ENCODE measurements at regions not wholly inside any gene's neighbourhood (a gene's known extent, or its start where the extent isn't known, plus 50 kb on each side); places are given as distances from the start of the nearest gene placed in this dataset.

DNA sequence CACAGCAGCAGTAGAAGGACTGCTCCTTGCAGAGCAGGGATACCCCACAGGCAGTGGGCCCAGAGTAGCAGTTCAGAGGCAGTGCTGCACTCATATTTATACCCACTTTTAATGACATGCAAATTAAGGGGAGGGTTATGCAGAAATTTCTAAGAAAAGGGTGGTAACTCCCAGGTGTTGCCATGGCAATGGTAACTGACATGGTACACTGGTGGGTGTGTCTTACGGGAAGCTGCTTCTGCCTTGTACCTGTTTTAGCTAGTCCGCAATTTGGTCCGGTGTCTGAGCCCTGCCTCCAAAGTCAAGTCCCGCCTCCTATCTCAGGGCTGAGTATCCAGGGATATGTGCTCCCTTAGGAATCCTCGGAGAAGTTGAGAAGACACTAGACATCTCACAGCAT, 79.2 kb upstream of the UQCRFS1 start:
- Histone ChIP-seq H3K4me3 (replicated peaks; ENCODE audit: low read depth, low read length) (no peak overlapping the region), H3K36me3 (ENCODE audit: control insufficient read depth, insufficient read depth, low read length) (no peaks in the 10 kb centered on the region), H3K27me3 (replicated peaks; ENCODE audit: control insufficient read depth, insufficient read depth, low read length) (no peaks in the 10 kb centered on the region; the same call in 1 of the 2 replicates)
- TF ChIP-seq, protein P1, sequence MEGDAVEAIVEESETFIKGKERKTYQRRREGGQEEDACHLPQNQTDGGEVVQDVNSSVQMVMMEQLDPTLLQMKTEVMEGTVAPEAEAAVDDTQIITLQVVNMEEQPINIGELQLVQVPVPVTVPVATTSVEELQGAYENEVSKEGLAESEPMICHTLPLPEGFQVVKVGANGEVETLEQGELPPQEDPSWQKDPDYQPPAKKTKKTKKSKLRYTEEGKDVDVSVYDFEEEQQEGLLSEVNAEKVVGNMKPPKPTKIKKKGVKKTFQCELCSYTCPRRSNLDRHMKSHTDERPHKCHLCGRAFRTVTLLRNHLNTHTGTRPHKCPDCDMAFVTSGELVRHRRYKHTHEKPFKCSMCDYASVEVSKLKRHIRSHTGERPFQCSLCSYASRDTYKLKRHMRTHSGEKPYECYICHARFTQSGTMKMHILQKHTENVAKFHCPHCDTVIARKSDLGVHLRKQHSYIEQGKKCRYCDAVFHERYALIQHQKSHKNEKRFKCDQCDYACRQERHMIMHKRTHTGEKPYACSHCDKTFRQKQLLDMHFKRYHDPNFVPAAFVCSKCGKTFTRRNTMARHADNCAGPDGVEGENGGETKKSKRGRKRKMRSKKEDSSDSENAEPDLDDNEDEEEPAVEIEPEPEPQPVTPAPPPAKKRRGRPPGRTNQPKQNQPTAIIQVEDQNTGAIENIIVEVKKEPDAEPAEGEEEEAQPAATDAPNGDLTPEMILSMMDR (IDR thresholded peaks at IDR 0.05; ENCODE audit: insufficient read depth, low read length, poor library complexity, severe bottlenecking), result no peak
- no peak for DNase-seq (ENCODE audit: extremely low read depth, insufficient read length)

DNA sequence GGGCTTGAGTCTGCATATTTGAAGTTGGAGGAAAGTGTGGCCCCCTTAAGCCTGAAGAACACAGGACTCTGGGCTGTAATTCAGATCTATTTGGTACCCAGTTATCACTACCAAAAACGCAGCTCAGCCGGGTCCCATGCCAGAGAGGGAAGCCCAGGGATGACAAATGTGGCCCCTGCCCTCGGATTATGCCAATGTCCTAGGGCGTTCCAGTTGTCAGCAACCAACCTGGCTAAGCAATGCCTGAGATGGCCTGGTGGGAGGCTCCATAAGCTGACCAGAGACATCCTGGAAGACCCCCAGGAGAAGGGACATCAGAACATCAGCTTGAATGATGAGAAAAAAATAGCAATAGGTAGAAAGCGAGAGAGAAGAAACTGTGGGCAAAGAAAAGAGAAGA, 79.6 kb upstream of the UQCRFS1 start:
- TF ChIP-seq, protein P1 (IDR thresholded peaks at IDR 0.05; ENCODE audit: insufficient read depth, low read length, poor library complexity, severe bottlenecking), result no peak

DNA sequence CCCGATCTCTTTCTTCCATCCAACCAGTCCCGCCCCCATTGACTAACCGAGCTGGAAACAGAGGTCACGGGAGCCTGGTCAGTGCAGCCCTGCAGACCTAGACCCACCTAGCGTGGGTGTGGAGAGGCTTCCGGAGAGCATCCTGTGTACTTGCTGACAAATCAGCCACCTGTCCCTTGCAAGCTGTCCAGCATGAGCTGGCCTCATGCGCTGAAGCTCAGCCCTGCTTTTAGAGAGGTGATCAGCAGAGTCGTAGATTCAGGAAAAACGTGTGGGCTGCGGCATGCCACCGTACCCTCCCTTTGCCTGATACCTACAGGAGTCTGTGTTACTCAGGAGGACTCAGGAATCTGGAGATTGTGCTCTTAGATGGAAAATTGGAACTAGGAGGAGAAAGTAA, 80.3 kb upstream of the UQCRFS1 start:
- H3K36me3 ChIP-seq (ENCODE audit: control insufficient read depth, insufficient read depth, low read length), result no peaks in the 10 kb centered on the region
- TF ChIP-seq, protein P1 (IDR thresholded peaks at IDR 0.05; ENCODE audit: insufficient read depth, low read length, poor library complexity, severe bottlenecking), result no peak
- H3K4me3 ChIP-seq (replicated peaks; ENCODE audit: low read depth, low read length), result no peak overlapping the region
- no peaks in the 10 kb centered on the region for H3K27me3 ChIP-seq (replicated peaks; ENCODE audit: control insufficient read depth, insufficient read depth, low read length)
- DNase-seq (ENCODE audit: extremely low read depth, insufficient read length), result no peak

More for the DNA sequence above, 79.6 kb upstream of the UQCRFS1 start:
- no peak for DNase-seq (ENCODE audit: extremely low read depth, insufficient read length)
- H3K4me3 ChIP-seq (replicated peaks; ENCODE audit: low read depth, low read length), result no peak overlapping the region
- H3K36me3 ChIP-seq (ENCODE audit: control insufficient read depth, insufficient read depth, low read length), result no peaks in the 10 kb centered on the region
- no peaks in the 10 kb centered on the region for H3K27me3 ChIP-seq (replicated peaks; ENCODE audit: control insufficient read depth, insufficient read depth, low read length)

DNA sequence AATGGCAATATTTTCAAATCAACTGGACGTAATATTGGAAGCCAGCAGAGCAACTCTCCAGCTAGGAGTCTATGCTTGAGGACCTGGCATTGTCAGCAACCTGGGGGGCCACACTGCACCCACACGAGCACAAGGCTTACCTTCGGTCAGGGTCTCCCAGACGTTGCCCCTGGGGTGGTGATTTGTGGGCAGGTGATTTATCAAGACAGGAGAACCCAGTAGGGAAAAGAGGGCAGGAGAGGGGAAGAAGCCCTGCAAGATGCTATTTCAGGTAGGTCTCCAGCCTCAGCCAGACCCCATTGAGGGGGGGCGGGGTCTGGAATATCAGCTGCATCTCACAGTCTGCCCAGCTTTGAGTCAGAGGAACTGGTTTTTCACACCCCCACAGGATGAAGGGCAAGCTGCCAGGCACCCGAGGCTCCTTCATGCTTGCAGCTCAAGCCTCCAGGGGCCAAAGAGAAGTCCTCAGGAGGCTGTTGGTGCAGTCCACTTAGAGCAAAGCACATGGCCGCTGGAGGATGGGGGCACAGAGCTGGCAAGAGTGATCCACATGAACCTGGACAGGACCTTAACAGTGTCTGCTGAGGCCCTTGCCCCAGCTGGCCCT, 80.9 kb upstream of the UQCRFS1 start:
- H3K36me3 ChIP-seq (ENCODE audit: control insufficient read depth, insufficient read depth, low read length), result no peaks in the 10 kb centered on the region
- TF ChIP-seq, protein P1 (IDR thresholded peaks at IDR 0.05; ENCODE audit: insufficient read depth, low read length, poor library complexity, severe bottlenecking), result no peak
- DNase-seq (ENCODE audit: extremely low read depth, insufficient read length), result no peak
- no peak overlapping the region for H3K4me3 ChIP-seq (replicated peaks; ENCODE audit: low read depth, low read length)
- no peaks in the 10 kb centered on the region for H3K27me3 ChIP-seq (replicated peaks; ENCODE audit: control insufficient read depth, insufficient read depth, low read length)

DNA sequence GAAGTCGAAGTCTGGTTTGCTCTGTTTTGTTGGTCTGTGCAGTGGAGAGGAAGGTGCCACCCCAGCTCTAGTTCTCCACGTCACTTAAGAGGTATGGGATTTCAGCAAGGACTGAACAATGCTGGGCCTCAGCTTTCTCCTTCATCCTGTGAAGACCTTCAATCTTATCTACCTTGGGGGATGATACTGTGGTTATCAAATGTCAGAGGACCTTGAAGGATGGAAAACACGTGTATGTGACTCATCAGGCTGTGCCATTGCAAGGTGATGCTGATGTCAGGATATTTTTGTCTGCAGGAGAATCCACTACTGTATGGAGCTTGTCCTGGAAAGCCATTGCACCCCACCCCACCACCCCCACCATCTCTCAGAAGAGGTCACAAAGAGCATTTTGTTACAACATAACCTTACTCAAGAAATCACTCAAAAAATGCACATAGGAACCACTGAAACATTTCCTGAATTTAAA, 81.4 kb upstream of the UQCRFS1 start:
- TF ChIP-seq, protein P1 (IDR thresholded peaks at IDR 0.05; ENCODE audit: insufficient read depth, low read length, poor library complexity, severe bottlenecking), result no peak
- Histone ChIP-seq H3K4me3 (replicated peaks; ENCODE audit: low read depth, low read length) (no peak overlapping the region), H3K36me3 (ENCODE audit: control insufficient read depth, insufficient read depth, low read length) (no peaks in the 10 kb centered on the region), H3K27me3 (replicated peaks; ENCODE audit: control insufficient read depth, insufficient read depth, low read length) (no peaks in the 10 kb centered on the region)
- DNase-seq (ENCODE audit: extremely low read depth, insufficient read length), result no peak

DNA sequence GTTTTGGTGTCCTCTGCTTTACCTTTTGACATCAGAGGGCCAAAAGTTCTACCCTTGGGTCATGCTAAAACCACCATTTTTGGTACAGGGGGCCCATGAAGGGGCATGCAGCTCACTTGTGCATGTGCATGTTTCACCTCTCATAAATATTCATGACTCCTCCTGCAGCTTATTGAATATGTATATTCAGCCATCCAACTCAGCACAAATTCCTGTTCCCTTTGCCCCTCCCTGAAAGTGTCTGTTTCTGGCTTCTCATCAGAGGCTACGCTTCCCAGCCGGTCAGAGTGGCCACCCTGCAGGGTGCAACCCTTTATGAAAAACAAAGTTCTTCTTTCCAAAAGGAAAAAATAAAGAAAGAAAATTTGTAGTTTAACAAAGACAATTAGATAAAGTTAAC, 82.3 kb upstream of the UQCRFS1 start:
- H3K4me3 ChIP-seq (replicated peaks; ENCODE audit: low read depth, low read length), result no peak overlapping the region
- DNase-seq (ENCODE audit: extremely low read depth, insufficient read length), result no peak
- TF ChIP-seq, protein P1 (IDR thresholded peaks at IDR 0.05; ENCODE audit: insufficient read depth, low read length, poor library complexity, severe bottlenecking), result no peak
- no peaks in the 10 kb centered on the region for H3K36me3 ChIP-seq (ENCODE audit: control insufficient read depth, insufficient read depth, low read length)
- no peaks in the 10 kb centered on the region for H3K27me3 ChIP-seq (replicated peaks; ENCODE audit: control insufficient read depth, insufficient read depth, low read length)
